ENCODE measurements at regions not wholly inside any gene's neighbourhood (a gene's known extent, or its start where the extent isn't known, plus 50 kb on each side); places are given as distances from the start of the nearest gene placed in this dataset.

- TF ChIP-seq CTCF (conservative IDR thresholded peaks at IDR 0.05 in 1 of 2, IDR thresholded peaks at IDR 0.05 in 1 of 2; ENCODE audit: low read depth in 1 of 2, low read length in 2 of 2), result no peak
- no peak for TF ChIP-seq EZH2 (IDR thresholded peaks at IDR 0.05; ENCODE audit: low read length, missing control alignments)
- H3K4me3 ChIP-seq (replicated peaks in 1 of 4; ENCODE audit: control extremely low read depth in 1 of 4, insufficient read depth in 1 of 4, low read depth in 3 of 4, low read length in 4 of 4), result no peak overlapping the region
- no peak for DNase-seq (ENCODE audit: low read depth in 2 of 2)
- H3K9ac ChIP-seq (ENCODE audit: insufficient read depth, low read length), result no peak overlapping the region
- no peak overlapping the region for H3K27ac ChIP-seq (ENCODE audit: insufficient read depth, low read length)
- no peak overlapping the region for H3K4me2 ChIP-seq (ENCODE audit: extremely low read depth, insufficient read depth, low read length)
- no peak overlapping the region for H2AFZ ChIP-seq (ENCODE audit: low read length)
- no peaks in the 10 kb centered on the region for H3K9me3 ChIP-seq (ENCODE audit: control insufficient read depth, insufficient read depth, low read depth, low read length)
- no peaks in the 10 kb centered on the region for H3K79me2 ChIP-seq (ENCODE audit: control insufficient read depth, insufficient read depth, low read length)
- H3K36me3 ChIP-seq (ENCODE audit: control insufficient read depth, insufficient read depth, low read length), result no peaks in the 10 kb centered on the region
- no peaks in the 10 kb centered on the region for H3K27me3 ChIP-seq (ENCODE audit: control insufficient read depth, insufficient read depth, low read length)
- H4K20me1 ChIP-seq (ENCODE audit: control insufficient read depth, extremely low read depth, insufficient read depth, low read length), result no peaks in the 10 kb centered on the region
- H3K4me1 ChIP-seq (ENCODE audit: control insufficient read depth, extremely low read depth, insufficient read depth, low read length), result no peaks in the 10 kb centered on the region
Observed at GRCh38 chr1:58256546-58256945, 290.0 kb downstream of the OMA1 start.

GRCh38 chr1:58256041-58256440, 290.5 kb downstream of the OMA1 start:
- Histone ChIP-seq H3K9ac (ENCODE audit: insufficient read depth, low read length) (no peak overlapping the region), H3K27me3 (ENCODE audit: control insufficient read depth, insufficient read depth, low read length) (no peaks in the 10 kb centered on the region), H3K4me3 (replicated peaks in 1 of 4; ENCODE audit: control extremely low read depth in 1 of 4, insufficient read depth in 1 of 4, low read depth in 3 of 4, low read length in 4 of 4) (no peak overlapping the region), H3K4me1 (ENCODE audit: control insufficient read depth, extremely low read depth, insufficient read depth, low read length) (no peaks in the 10 kb centered on the region), H2AFZ (ENCODE audit: low read length) (no peak overlapping the region), H3K27ac (ENCODE audit: insufficient read depth, low read length) (no peak overlapping the region), H3K36me3 (ENCODE audit: control insufficient read depth, insufficient read depth, low read length) (no peaks in the 10 kb centered on the region), H3K4me2 (ENCODE audit: extremely low read depth, insufficient read depth, low read length) (no peak overlapping the region), H3K9me3 (ENCODE audit: control insufficient read depth, insufficient read depth, low read depth, low read length) (no peaks in the 10 kb centered on the region), H4K20me1 (ENCODE audit: control insufficient read depth, extremely low read depth, insufficient read depth, low read length) (no peaks in the 10 kb centered on the region), H3K79me2 (ENCODE audit: control insufficient read depth, insufficient read depth, low read length) (no peaks in the 10 kb centered on the region)
- TF ChIP-seq EZH2 (IDR thresholded peaks at IDR 0.05; ENCODE audit: low read length, missing control alignments), result no peak
- no peak for TF ChIP-seq CTCF (conservative IDR thresholded peaks at IDR 0.05 in 1 of 2, IDR thresholded peaks at IDR 0.05 in 1 of 2; ENCODE audit: low read depth in 1 of 2, low read length in 2 of 2)
- DNase-seq (ENCODE audit: low read depth in 2 of 2), result no peak

DNA sequence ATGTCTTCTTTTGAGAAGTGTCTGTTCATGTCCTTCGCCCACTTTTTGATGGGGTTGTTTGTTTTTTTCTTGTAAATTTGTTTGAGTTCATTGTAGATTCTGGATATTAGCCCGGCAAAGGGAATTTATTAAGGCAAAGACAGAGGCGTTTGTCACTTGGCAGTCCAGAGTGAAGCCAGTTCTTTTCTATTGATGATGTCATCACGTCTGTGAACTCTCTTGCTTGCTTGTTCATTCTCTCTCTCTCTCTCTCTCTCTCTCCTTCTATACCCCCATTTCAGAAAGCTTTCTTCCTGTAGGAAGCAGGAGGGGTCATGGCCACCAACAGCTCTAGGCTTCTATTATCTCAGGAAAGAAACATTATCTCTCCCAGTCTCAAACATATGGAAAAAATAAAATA, 291.3 kb downstream of the OMA1 start:
- TF ChIP-seq CTCF (conservative IDR thresholded peaks at IDR 0.05 in 1 of 2, IDR thresholded peaks at IDR 0.05 in 1 of 2; ENCODE audit: low read depth in 1 of 2, low read length in 2 of 2) (no peak), EZH2 (IDR thresholded peaks at IDR 0.05; ENCODE audit: low read length, missing control alignments) (no peak)
- H2AFZ ChIP-seq (ENCODE audit: low read length), result no peak overlapping the region
- no peak overlapping the region for H3K4me3 ChIP-seq (replicated peaks in 1 of 4; ENCODE audit: control extremely low read depth in 1 of 4, insufficient read depth in 1 of 4, low read depth in 3 of 4, low read length in 4 of 4)
- no peak overlapping the region for H3K27ac ChIP-seq (ENCODE audit: insufficient read depth, low read length)
- H3K9me3 ChIP-seq (ENCODE audit: control insufficient read depth, insufficient read depth, low read depth, low read length), result no peaks in the 10 kb centered on the region
- H3K79me2 ChIP-seq (ENCODE audit: control insufficient read depth, insufficient read depth, low read length), result no peaks in the 10 kb centered on the region
- H3K4me1 ChIP-seq (ENCODE audit: control insufficient read depth, extremely low read depth, insufficient read depth, low read length), result no peaks in the 10 kb centered on the region
- peaks cover 4% of the 10 kb centered on the region for H3K27me3 ChIP-seq (ENCODE audit: control insufficient read depth, insufficient read depth, low read length)
- H3K9ac ChIP-seq (ENCODE audit: insufficient read depth, low read length), result no peak overlapping the region
- no peaks in the 10 kb centered on the region for H3K36me3 ChIP-seq (ENCODE audit: control insufficient read depth, insufficient read depth, low read length)
- DNase-seq (ENCODE audit: low read depth in 2 of 2), result no peak
- no peak overlapping the region for H3K4me2 ChIP-seq (ENCODE audit: extremely low read depth, insufficient read depth, low read length)
- no peaks in the 10 kb centered on the region for H4K20me1 ChIP-seq (ENCODE audit: control insufficient read depth, extremely low read depth, insufficient read depth, low read length)
